ENCODE measurements at regions not wholly inside any gene's neighbourhood (a gene's known extent, or its start where the extent isn't known, plus 50 kb on each side); places are given as distances from the start of the nearest gene placed in this dataset.

DNA sequence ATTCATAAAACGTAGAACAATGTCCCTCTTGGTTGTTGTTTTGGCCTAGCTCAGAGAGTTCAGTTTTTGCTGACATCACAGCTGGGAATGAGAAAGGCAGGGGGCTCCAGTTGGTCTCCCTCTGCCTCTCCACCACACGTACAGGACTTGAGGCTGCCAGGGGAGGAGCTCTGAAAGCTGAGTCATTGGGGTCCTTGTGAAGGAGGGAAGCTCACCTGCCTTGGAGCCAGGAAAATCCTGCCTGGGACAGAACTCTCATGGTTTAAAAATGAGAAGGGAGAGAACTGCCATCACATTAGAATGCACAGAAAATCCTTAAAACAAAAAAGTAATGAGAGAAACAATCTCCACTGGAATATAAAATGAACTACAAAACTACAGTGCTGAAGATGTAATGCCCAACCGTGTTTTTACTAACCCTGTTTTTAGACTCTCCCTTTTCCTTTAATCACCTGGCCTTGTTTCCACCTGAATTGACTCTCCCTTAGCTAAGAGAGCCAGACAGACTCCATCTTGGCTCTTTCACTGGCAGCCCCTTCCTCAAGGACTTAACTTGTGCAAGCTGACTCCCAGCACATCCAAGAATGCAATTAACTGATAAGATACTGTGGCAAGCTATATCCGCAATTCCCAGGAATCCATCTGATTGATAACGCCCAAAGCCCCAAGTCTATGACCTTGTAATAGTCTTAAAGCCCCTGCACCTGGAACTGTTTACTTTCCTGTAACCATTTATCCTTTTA is 58.6 kb upstream of the TARP start:
- DNase-seq (ENCODE audit: low read depth): peak; percentile 30

DNA sequence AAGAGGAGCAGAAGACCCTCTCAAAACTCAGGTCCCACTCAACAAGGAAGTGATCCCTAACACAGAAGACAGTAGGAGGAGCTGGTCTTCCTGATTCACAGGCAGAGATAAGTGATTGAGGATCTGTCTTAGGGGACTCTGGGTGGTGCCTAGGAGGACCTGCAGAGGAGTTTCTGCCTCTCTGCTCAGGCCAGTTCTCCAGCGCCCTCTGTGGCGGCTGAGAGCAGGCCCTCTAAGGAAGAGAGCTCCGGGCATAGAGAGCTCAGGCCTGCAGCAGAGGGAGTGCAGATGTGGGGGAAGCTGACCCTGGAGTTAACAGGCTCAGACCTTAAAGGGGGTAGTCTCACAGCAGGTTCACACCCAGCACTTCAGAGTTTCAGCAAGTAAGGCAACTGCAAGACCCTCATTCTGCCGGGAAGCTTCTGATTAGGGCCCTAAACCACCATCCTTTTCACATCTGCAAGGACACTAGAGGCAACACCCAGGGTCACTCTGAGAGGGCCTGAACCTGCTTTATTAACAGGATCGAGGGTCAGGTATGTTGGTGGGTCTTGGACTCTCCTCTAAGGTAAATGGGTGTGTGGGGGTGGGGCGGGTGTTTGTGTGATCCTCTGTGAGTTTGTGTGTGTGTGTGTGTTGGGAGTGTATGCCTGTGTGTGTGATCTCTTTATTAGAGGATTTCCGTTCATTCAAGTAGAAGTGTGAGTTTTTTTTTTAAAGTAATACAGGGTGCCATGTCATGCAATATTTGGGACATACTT is 57.6 kb upstream of the TARP start:
- DNase-seq (ENCODE audit: low read depth): no peak

DNA sequence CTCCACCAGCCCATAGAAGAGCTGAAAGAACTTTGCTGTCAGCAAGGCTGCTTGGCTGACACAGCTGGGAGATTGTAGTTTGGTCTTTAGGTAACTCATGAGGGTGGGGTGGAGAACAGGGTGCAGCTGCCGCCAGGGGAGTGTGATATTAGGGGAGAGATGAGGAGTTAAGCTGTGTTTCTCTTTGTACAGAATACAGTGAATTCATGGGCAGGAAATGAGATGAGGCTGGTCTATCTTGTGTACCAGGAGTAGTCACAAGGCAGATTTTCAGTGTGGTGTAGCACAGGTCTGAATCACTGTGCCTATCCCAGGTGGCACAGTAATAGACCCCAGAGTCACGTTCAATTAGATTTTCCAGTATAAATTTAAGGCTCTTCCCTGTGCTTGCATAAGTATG is 56.6 kb upstream of the TARP start:
- DNase-seq (ENCODE audit: low read depth): no peak

DNA sequence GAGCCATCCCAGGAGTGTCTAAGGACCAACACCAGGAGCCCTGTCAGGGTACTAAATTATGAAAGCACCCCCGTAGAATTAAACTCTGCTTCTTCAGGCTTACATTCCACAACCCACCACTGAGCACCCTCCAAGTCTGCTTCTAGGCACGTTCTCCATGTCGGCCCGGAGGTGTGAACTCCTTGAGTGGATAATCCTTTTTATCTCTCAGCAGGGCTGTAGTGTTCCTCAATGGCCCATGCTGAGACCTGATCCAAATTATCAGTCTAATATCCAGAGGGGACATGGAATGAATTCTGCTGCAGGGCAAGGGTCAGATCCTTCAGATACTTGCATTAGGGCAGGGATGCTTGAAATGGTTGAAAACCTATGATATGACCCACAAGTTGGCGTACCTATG is 55.9 kb upstream of the TARP start:
- DNase-seq (ENCODE audit: low read depth): no peak

DNA sequence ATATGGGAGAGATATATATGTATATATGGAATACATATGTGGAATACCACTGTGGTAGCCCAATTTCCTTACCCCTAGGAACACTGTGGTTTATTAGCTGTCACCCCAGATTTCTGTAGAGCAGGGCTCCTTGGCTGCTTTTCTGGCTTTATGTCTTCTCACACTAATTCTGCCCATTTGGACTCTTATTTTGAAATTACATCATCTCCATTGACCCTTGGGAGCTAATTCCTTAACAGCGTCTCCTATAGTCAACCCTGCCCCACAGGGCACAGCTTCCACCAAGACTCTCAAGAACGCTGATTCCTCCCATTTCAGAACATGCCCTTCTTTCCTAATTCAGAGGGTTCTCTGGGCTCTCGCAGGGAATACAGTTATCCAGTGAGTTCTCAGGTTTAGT is 55.4 kb upstream of the TARP start:
- no peak for DNase-seq (ENCODE audit: low read depth)

DNA sequence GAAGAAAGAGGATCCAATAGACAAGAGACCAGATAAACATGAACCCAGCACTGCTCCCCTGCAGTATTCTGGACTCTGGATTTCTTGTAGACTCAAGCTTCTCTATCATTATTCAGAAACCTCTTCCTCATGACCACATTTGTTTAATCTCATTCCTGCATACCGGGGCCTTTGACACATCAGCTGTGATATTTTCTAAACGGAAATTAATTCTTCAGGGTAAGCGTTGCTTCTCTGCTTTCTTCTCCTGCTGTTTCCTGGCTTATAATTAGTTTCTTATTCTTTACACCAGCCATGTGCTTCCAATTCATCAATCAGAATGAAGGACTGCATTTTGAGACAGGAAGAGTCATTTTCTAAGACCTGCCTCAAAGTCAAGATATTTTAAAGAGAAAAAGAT is 54.2 kb upstream of the TARP start:
- DNase-seq (ENCODE audit: low read depth): no peak

All from M059J (cell line).